OCI-M2 (cell line): ENCODE measurements at regions not wholly inside any gene's neighbourhood (a gene's known extent, or its start where the extent isn't known, plus 50 kb on each side); places are given as distances from the start of the nearest gene placed in this dataset.
"Not testable (repeated sequence)": the region's sequence is repeated elsewhere in the genome, so short reads cannot be mapped to it uniquely, and the experiment has no call there.

Source experiments
- DNase-seq: peaks from one replicate; lab custom pipeline; 2025; ENCODE audit not compliant: unreplicated experiment; lab: John Stamatoyannopoulos, UW

DNA sequence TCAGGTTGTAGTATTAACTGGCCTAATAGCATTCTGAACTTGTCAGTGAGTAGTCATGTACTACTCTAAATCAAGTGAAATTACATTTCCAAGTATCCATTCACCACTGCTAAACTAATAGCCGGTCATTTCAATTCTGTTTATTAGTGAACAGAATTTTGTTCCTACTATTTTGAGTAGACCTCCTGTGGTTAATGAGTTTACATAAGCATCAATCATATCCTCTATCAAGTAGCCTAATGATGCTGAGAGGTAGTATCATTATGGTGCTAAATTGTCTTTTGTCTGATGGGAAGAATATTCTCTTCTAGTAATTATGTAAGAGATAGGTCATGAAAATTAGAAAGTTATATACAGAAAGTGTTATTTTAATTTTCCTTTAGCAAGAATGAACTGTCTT, 602.8 kb downstream of the KCNT2 start:
- no peak for DNase-seq

DNA sequence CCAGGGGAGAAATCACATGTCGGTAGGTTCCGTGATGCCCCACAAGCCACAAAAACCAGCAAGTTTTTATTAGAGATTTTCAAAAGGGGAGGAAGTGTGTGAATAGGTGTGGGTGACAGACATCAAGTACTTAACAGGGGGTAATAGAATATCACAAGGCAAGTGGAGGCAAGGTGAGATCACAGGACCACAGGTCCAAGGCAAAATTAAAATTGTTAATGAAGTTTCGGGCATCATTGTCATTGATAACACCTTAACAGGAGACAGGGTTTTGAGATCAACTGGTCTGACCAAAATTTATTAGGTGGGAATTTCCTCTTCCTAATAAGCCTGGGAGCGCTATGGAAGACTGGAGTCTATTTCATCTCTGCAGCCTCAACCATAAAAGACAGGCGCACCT, 603.9 kb downstream of the KCNT2 start:
- DNase-seq = not testable (repeated sequence)

DNA sequence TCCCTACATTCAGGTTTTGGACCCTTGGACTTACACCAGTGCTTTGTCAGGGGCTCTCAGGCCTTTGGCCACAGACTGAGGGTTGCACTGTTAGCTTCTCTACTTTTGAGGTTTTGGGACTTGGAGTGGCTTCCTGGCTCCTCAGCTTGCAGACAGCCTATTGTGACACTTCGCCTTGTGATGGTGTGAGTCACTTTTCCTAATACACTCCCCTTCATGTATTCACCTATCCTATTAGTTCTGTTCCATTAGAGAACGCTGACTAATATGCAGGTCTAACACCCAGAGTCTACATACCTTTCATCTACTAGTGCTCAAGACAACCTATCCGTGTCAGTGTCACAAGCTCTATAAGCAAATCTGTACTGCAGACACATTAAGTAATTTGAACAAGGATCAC, 605.3 kb downstream of the KCNT2 start:
- DNase-seq = no peak

DNA sequence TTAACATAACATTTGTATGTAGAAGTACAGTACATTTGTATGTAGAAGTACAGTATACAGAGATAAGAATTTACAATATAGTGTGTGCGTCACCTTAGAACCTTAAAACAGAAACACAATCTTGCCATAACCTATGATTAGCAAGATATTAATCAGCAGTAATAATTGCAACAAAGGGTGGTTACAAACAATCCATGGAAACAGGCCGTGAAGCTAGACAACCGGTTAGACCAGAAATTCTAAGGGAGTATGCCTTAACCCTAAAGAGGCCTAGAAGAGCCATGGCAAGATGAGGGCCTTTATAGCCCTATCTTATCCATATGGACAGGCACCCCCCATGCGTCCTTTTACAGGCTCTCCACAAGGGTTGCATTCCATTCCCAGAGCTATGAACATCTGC, 605.9 kb downstream of the KCNT2 start:
- DNase-seq = not testable (repeated sequence)

DNA sequence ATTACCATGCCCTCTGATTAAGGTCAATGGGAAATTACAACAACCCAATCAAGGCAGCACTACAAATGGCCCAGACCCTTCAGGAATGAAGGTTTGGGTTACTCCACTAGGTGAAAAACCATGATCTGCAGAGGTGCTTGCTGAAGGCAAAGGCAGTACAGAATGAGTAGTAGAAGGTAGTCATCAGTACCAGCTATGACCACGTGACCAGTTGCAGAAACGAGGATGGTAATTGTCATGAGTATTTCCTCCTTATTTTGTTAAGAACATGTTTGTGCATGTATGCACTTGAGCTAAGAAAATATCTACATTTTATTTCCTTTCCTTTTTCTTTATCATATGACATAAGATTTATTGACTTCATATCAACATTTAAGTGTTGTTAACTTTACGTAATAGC, 607.1 kb downstream of the KCNT2 start:
- no peak for DNase-seq

DNA sequence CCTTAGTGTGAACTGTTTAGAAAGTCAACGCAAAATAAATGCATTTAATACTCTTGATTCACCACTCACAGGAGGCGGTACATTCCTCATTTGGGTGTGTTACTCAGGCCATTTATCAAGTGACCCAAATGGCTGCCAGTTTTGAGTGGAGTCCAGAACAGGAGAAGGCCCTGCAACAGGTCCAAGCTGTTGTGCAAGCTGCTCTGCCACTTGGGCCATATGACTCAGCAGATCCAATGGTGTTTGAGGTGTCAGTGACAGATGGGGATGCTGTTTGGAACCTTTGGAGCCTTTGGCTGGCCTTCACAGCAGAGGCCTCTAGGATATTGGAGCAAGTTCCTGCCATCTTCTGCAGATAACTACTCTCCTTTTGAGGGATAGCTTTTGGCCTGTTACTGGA, 609.2 kb downstream of the KCNT2 start:
- DNase-seq = no peak

DNA sequence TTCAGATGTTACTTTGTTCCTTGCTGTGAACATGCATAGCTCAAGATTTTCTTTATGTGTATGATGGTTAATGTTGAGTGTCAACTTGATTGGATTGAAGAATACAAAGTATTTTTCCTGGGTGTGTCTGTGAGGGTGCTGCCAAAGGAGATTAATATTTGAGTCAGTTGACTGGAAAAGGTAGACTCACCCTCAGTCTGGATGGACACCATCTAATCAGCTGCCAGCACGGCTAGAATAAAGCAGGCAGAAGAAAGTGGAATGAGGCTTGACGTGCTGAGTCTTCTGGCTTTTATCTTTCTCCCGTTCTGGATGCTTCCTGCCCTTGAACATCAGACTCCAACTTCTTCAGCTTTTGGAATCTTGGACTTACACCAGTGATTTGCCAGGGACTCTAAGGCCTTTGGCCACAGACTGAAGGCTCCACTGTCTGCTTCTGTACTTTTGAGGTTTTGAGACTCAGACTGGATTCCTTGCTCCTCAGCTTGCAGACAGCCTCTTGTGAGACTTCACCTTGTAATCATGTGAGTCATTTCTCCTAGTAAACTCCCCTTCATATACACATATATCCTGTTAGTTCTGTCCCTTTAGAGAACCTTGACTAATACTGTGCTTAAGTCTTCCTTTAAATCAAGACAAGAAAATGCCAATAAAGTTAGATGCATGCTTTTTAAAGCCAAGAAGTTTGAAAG, 626.6 kb downstream of the KCNT2 start:
- DNase-seq = no peak

DNA sequence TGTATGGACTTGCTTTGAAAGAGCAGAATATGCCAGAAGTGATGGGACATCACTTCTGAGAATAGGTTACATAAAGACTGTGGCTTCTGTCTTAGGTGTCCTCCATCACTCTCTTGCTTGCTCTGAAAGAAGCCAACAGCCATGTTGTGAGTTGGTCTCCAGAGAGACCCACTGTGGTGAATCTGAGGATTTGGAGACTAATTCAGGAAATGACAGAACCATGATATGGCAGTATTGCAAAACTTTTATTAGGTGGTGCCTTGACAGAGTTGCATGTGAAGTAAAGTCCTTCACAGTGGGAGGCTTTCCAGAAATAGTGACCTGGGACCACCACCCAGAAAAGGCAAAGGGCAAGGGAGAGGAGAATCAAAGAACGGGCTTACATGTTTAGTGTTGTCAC, 628.6 kb downstream of the KCNT2 start:
- no peak for DNase-seq

DNA sequence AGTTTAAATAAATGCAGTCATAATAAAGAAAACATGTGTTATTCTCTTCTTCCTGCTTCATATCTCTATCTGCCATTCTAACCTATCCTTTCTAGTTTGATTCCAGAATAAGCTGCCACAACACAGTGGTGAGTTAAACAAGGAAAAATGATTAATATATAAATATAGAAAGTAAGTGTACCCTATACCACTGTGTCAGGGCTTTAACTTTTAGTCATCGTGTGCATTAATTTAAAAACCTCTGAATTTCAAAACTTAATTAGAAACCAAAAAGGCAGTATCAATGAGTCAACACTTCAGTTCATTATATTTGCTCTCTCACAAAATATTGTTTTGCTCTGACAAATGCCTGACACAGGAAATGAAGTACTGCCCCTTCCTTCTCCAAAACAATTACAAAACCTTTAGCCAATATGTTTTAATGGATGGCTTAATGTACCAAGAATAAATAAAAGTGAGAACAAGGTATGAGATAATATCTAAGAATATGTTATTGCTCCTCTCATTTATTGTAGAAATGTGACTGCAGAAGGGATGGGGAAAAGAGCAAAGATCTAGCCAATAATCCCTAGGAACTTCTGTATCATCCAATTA, 634.8 kb downstream of the KCNT2 start:
- no peak for DNase-seq

DNA sequence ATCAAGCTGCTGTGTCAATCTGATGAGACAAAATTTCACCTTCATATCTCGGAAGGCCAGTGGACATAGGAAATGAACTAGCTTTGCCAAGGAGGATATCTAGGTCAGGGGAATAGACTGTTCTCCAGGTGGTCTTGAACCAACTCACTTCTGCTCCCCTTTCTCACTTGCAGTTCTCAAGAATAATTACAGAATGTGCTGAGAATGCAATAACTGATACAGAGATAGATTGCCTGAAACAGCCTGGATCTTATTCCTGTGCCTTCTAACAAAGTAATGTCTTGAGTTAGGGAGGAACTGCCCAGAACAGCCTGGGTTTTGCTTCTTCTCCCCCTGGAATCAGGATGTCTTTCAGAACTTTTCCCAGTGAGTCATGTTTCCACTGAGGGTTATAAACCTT, 636.7 kb downstream of the KCNT2 start:
- no peak for DNase-seq

DNA sequence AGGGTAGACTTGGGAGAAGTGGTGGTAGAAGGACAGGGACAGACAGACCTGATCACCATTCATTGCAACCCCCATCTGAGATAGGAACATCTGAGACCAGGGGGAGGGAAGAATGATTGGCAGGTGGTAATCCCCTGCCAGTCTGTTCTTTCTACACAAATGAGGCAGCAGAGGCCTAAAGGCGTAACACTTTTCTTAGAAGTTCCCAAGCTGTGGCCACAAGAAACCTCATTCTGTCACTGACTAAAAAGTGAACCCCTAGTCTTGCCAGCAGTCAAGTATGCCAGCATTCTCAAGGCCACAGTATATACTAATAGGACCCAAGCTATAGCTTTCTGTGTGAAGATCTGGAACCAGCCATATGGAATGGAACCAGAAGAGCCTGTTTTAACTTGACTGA, 638.0 kb downstream of the KCNT2 start:
- DNase-seq = no peak

DNA sequence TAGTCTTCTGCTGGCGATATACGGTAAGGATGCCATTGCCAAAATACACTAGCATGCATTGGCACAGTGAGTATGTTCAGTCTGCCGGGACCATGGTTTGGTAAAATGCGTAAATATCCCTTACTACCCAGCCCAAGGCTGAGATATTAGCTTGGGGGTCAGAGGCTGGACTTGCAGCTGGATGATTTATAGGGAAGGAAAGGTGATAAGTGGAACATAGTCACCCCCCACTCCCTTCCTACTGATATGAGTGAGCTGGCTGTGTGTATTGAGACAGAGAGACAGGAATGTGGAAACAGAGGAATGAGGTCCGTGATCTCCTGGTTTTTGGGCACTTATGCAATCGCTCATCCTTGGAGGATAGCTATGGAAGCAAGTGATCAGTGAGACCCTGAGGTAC, 642.8 kb downstream of the KCNT2 start:
- no peak for DNase-seq

DNA sequence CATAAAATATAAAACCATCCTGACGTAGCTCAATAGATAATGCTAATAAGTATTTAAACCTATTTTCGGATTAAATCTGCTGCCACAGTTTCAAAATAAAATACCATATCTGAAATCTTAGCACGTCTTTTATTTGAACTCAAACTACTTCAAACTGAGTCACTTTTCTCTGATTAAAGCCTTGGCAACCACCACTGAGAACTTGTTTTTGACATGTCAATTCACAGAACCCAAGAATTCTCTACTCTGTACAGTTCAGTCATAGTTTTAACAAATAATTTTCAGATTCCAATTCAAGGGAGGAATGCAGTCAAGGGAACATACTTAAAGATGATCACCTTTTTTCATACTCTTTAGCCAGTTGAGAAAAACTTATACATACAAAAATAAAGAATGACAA, 643.2 kb downstream of the KCNT2 start:
- no peak for DNase-seq

DNA sequence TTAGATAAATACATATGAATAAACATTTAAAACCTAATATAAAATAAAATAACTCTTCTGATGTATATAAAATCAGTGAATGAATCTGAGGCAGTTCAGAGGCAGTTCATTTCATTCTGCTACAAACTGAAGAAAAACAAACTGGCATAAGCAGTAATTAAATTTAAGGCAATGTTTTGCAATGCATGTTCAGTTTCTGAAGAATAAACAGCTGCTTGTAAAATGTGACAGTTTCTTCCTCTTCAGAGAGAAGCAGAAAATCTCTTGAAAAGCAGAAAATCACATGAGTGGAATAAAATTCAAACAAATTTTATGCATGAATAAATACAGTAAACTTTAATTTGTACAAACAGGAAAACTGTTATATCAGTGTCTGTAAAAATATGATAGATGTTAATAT, 643.7 kb downstream of the KCNT2 start:
- DNase-seq = no peak

DNA sequence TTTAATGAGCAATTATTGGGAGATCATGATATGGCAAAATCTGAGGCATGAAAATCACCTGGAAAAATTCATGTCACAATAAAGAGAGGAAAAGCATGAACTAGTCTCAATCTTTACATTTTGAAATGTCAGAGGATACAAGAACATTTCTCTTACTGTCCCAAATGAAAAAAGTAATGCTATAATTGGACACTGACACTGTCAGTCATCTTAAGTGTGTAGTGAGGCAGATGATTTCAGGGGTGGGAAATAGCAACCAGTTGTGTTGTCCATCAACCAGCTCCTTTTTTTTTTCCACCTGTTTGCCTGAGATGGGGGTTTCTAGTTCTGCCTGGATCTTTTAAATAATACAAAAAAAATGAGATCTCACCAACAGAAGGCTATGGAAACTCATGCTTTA, 646.2 kb downstream of the KCNT2 start:
- no peak for DNase-seq

DNA sequence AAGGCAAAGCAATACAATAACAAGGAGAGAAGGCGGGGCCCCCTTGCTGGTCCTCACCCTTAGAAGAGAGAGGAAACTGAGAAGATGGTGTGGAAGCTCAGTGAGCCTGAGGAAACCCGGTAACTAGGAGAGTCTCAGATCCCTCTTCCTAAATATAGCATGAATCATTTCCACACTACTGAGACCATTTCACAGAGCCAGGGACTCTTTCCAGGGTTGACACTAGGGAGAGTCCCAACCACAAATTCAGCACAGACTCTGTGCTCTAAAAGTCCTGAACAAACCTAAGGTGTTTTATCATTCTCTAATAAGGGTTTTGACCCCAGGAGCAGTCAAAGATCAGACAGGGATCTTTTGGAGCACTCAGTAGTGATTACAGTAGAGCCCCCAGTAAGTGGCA, 647.7 kb downstream of the KCNT2 start:
- no peak for DNase-seq

DNA sequence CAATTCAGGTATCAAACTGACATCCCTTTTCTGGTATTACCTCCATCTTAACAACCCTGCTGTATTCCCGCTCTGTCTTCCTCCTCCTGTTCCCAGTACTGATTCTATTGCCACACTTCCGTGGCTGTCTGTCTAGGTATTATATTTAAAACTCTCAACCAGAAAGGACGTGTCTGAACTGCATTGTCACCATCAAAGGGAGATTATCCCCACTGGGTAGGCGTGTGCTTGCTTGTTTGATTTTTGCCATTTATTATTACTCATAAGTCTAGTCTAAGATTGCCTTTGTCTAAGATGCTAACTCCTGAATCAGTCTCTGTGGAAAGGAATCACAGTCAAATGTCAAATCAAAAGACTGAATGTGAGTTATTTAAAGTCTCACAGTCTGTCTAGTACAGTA, 650.1 kb downstream of the KCNT2 start:
- no peak for DNase-seq

DNA sequence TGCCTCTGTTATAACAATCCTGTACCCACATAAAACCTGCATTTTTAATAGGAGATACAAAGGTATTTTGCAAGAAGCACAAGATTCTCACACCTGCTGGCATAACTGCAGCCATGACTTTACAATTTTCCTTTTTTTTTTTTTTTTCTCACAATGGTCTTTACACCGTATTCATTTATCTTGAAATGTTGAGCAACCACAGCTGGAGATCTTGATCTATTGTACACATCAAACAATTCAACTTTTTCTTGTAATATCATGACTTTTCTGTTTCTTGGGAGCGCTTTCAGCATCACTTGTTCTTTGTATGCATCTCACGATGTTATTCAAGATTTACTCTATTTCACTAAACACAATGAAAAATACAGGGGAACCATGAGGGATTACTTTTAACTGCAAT, 651.4 kb downstream of the KCNT2 start:
- DNase-seq = no peak

DNA sequence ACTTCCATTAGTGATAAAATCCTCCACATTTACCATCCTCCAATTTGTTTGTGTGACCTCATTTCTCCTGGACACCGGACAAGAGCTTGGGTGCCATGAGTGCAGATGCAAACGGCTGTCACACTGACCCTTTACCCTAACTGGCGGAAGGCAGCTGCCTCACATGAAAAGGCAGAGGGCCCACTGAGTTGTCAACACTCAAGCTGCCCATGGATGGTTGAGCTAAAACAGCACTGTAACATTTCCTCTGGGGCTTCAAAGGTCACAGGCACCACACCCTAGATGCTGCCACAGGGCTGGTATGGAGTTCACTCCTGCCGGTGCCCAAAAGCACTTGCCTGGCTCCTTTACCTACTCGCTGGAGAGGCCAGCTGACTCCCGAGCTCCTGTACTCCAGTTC, 653.4 kb downstream of the KCNT2 start:
- no peak for DNase-seq

DNA sequence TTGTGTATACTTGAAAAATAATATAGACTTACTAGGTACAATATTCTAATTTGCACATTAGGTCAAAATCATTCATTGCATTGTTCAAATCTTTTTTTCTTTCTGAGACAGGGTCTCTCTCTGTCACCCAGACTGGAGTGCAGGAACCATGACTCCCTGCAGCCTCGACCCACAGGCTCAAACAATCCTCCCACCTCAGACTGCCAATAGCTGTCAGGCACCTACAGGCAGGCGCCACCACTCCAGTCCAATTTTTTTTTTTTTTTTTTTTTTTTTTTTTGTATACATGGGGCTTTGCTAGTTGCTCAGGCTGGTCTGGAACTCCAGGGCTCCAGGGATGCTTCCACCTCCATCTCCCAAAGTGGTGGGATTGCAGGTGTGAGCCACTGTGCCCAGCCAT, 656.9 kb downstream of the KCNT2 start:
- DNase-seq = no peak

DNA sequence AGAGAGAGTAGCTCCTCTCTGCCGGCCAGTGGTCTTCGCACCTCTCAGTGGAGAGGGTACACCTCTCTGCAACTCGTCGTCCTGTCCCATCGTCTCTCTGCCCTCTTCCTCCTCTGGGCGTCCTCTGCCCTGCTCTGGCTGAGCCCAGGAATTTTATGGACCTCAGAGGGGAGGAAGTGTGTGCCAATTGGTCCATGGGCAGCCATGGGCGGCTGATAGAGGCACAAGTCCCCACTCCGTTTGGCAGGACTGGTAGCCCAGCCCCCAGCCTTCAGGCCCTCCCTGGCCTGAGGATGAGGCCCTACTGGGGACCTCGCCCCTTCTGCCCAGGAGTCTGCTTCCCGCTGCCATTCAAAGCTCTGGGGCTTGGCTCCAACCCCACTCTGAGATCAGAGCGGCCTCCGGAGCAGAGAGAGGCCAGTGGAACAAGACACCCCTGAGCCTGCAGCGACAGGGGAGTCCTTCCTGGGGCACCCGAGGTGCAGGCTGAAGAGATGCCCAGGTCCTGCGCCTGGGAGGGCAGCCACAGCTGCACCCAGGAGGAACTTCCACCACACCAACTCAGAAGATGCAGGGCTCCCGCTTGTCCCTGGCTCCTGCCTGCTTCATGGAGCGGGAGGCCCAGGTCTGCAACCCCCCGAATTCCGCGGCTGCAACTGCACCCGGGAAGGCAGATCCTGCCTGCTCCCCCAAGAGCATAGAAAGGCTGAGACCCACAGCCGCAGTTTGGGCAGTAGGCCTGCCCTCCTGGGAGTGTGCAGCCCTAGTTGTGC, 659.9 kb downstream of the KCNT2 start:
- no peak for DNase-seq

DNA sequence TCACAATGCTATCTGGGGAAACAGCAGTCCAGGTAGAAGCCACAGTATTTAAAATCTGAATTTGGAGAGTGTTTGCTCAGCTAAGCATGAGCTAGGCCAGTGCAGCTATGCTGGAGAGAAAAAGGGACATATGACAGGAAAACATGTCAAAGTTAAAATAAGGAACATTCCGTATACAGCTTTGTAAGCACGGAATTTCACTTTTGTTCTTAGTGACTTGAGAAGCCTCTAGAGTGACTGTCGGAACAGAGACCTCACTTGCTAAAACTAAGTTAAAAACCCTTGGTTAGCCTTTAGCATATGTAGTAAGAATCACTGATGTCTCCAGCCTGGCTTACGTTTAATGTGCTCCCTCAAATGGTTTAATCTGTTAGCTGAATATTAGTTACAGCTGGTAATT, 661.7 kb downstream of the KCNT2 start:
- no peak for DNase-seq

DNA sequence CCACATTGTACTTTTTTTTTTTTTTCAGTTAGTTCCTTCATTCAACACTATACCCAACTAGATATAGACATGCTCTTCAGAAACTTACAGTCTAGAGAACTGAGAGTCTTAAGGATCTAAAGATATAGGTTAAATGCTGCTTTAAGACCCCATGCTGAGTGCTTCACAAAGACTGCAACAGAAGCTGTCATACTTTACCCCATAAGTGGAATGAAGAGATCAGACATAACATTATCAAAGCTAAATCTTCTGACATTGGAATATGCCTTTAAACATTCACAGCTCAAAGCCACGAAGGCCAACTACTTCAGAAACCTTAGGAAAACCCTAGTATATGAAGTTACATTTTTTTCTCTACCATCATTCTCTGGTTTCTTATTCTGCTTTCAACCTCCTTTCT, 666.4 kb downstream of the KCNT2 start:
- DNase-seq = no peak
